HepG2 (cell line): ENCODE measurements at regions not wholly inside any gene's neighbourhood (a gene's known extent, or its start where the extent isn't known, plus 50 kb on each side); places are given as distances from the start of the nearest gene placed in this dataset.
"Not testable (repeated sequence)": the region's sequence is repeated elsewhere in the genome, so short reads cannot be mapped to it uniquely, and the experiment has no call there.

Experiments
- ATAC-seq: fragments of 200-7000 bp; cut with Tn5 transposase; 3 replicates; pipeline ENCODE4 v1.9.1; 2020; ENCODE audit warnings: mild to moderate bottlenecking, moderate library complexity
- BruUV-seq: library from RNA; stranded (reverse); fragments of 400-500 nt; replicated peaks from 2 replicates; lab custom pipeline; 2021; lab: Mats Ljungman, UMichigan
- CTCF ChIA-PET: fragments of 300-600 bp; formaldehyde crosslinking; extraction: SDS; loops from one replicate; lab custom pipeline; 2021; ENCODE audit warnings: low total read pairs, inconsistent platforms, low intra/inter-chr PET ratio; lab: Yijun Ruan, JAX
- POLR2A ChIA-PET: fragments of 350-600 bp; sonication (Branson Sonifier 250); formaldehyde crosslinking; loops from one replicate; lab custom pipeline; 2020; ENCODE audit warnings: antibody characterized with exemption, inconsistent platforms; lab: Yijun Ruan, JAX
- DNase-seq: peaks from one replicate; pipeline ENCODE4 v3.0.0-alpha.2; 2015; ENCODE audit warnings: low spot score
- FAIRE-seq: peaks from 3 replicates; lab custom pipeline; 2011; peaks lifted over from hg19 to GRCh38; lab: Jason Lieb, UNC
- H2AFZ ChIP-seq: one replicate; pipeline ENCODE4 v1.6.1; 2011; ENCODE audit warnings: low read length, inconsistent platforms
- H3K27ac ChIP-seq: fragments of 300-600 bp; 3 replicates; pipeline ENCODE4 v1.8.0; 2011; ENCODE audit warnings: mixed run types, mild to moderate bottlenecking, mixed read lengths, low read length, inconsistent platforms; ENCODE audit not compliant: insufficient read depth; ENCODE audit errors: extremely low read length
- H3K27me3 ChIP-seq, 2 experiments: fragments of 200-600 bp in 1 of 2; 2 replicates in 1 of 2; 3 replicates in 1 of 2; pipeline versions ENCODE4 v1.6.0 to v1.8.0; 2011; ENCODE audit warnings: low read length in 2 of 2, mild to moderate bottlenecking in 2 of 2, moderate library complexity in 2 of 2, inconsistent platforms in 1 of 2; ENCODE audit not compliant: insufficient read depth in 2 of 2, control insufficient read depth in 1 of 2
- H3K36me3 ChIP-seq, 2 experiments: fragments of 200-600 bp in 1 of 2; replicated peaks in 1 of 2; 2 replicates in 1 of 2; 3 replicates in 1 of 2; pipeline versions ENCODE4 v1.5.1 to v1.8.0; 2011; ENCODE audit warnings: low read length in 2 of 2, inconsistent platforms in 1 of 2; ENCODE audit not compliant: insufficient read depth in 2 of 2, control insufficient read depth in 1 of 2
- H3K4me1 ChIP-seq: 2 replicates; pipeline ENCODE4 v1.5.1; 2012; ENCODE audit warnings: low read length, inconsistent platforms; ENCODE audit not compliant: insufficient read depth
- H3K4me2 ChIP-seq: 2 replicates; pipeline ENCODE4 v1.6.0; 2011; ENCODE audit warnings: low read depth, low read length, inconsistent platforms
- H3K4me3 ChIP-seq, 3 experiments: fragments of 200-600 bp in 1 of 3; sonication (generic), shearing (Covaris generic) in 1 of 3; replicated peaks in 1 of 3; 2 replicates each; pipeline ENCODE4 v1.5.1; 2011 to 2016; ENCODE audit warnings: low read length in 3 of 3, inconsistent platforms in 2 of 3, low read depth in 2 of 3, mild to moderate bottlenecking in 2 of 3, control low read depth in 1 of 3, mixed read lengths in 1 of 3; ENCODE audit not compliant: insufficient read depth in 1 of 3
- H3K79me2 ChIP-seq: one replicate; pipeline ENCODE4 v1.6.1; 2011; ENCODE audit warnings: low read length, inconsistent platforms; ENCODE audit not compliant: insufficient read depth
- H3K9ac ChIP-seq: 2 replicates; pipeline ENCODE4 v1.6.0; 2011; ENCODE audit warnings: mild to moderate bottlenecking, low read depth, low read length, inconsistent platforms; ENCODE audit not compliant: insufficient read depth
- H3K9me3 ChIP-seq: 2 replicates; pipeline ENCODE4 v1.5.1; 2012; ENCODE audit warnings: mild to moderate bottlenecking, low read length
- H4K20me1 ChIP-seq: 2 replicates; pipeline ENCODE4 v1.6.0; 2011; ENCODE audit warnings: inconsistent platforms, mild to moderate bottlenecking, low read length, moderate library complexity; ENCODE audit not compliant: insufficient read depth
- AGO1 ChIP-seq: fragments of 200-400 bp; formaldehyde crosslinking; IDR thresholded peaks from 2 replicates; pipeline ENCODE4 v1.6.1; 2017; ENCODE audit warnings: mild to moderate bottlenecking, low read depth, low read length, moderate library complexity; ENCODE audit not compliant: poor library complexity, severe bottlenecking
- CHCHD3 ChIP-seq: sonication (generic); formaldehyde crosslinking; IDR thresholded peaks from 2 replicates; pipeline ENCODE4 v1.8.0; 2022; ENCODE audit warnings: mild to moderate bottlenecking, missing genetic modification reagents, moderate library complexity
- FOXK2 ChIP-seq: fragments of 450-650 bp; IDR thresholded peaks from 2 replicates; pipeline ENCODE4 v1.6.1; 2016
- LCORL ChIP-seq, 2 experiments: fragments of 450-650 bp in 1 of 2; sonication (generic) in 1 of 2; formaldehyde crosslinking in 1 of 2; IDR thresholded peaks; 2 replicates each; pipeline versions ENCODE4 v1.5.0 to v1.6.1; 2017 to 2020; ENCODE audit warnings: antibody characterized with exemption in 1 of 2, missing genetic modification reagents in 1 of 2
- PHB2 ChIP-seq: fragments of 450-650 bp; IDR thresholded peaks from 2 replicates; pipeline ENCODE4 v1.6.1; 2018; ENCODE audit not compliant: partially characterized antibody
- RBM39 ChIP-seq: fragments of 200-400 bp; formaldehyde crosslinking; IDR thresholded peaks from one replicate; pipeline ENCODE4 v1.6.1; 2018; ENCODE audit warnings: antibody characterized with exemption, mild to moderate bottlenecking, low read depth, low read length; ENCODE audit not compliant: poor library complexity, severe bottlenecking
- SALL2 ChIP-seq: sonication (generic); formaldehyde crosslinking; IDR thresholded peaks from 2 replicates; pipeline ENCODE4 v1.8.1; 2023; ENCODE audit warnings: mild to moderate bottlenecking, missing genetic modification reagents, inconsistent platforms
- ZIK1 ChIP-seq: sonication (generic); formaldehyde crosslinking; IDR thresholded peaks from 2 replicates; pipeline ENCODE4 v1.5.0; 2020; ENCODE audit warnings: mild to moderate bottlenecking, low read depth, missing genetic modification reagents, borderline replicate concordance
- ZNF354B ChIP-seq: sonication (generic); formaldehyde crosslinking; IDR thresholded peaks from 2 replicates; pipeline ENCODE4 v1.8.0; 2022; ENCODE audit warnings: mild to moderate bottlenecking, missing genetic modification reagents
- ZNF430 ChIP-seq: sonication (generic); formaldehyde crosslinking; IDR thresholded peaks from 2 replicates; pipeline ENCODE4 v1.9.0; 2021; ENCODE audit warnings: mild to moderate bottlenecking, missing genetic modification reagents
- ZNF567 ChIP-seq: sonication (generic); formaldehyde crosslinking; IDR thresholded peaks from 2 replicates; pipeline ENCODE4 v1.8.1; 2023; ENCODE audit warnings: mild to moderate bottlenecking, missing genetic modification reagents, borderline replicate concordance
- ZNF839 ChIP-seq: sonication (generic); formaldehyde crosslinking; IDR thresholded peaks from 2 replicates; pipeline ENCODE4 v1.4.0; 2020; ENCODE audit warnings: missing genetic modification reagents, mild to moderate bottlenecking, borderline replicate concordance
- whole genome bisulfite sequencing: methylation state at CpG from one replicate; pipeline ENCODE4 v1.1.6; 2017; ENCODE audit warnings: low lambda C conversion rate; 5-methylcytosine and 5-hydroxymethylcytosine counted together
- in situ Hi-C: cut with HindIII; loops from 2 replicates; pipeline ENCODE4 v1.10.0; 2017; ENCODE audit warnings: low pct_unique_long_range_greater_than_20kb; ENCODE audit not compliant: extremely low pct_ligation_motif_present
- intact Hi-C: fragments of 100-400 bp; cut with micrococcal nuclease; formaldehyde crosslinking; loops from one replicate; pipeline ENCODE4 v1.10.0; 2022; ENCODE audit not compliant: unreplicated experiment
- TF ChIP-seq, protein P1 (sequence below): sonication (generic); formaldehyde crosslinking; IDR thresholded peaks from 2 replicates; pipeline ENCODE4 v1.5.1; 2020; ENCODE audit warnings: missing genetic modification reagents, mild to moderate bottlenecking, borderline replicate concordance
- TF ChIP-seq, protein P2 (sequence below): IDR thresholded peaks from 2 replicates; pipeline ENCODE4 v1.6.1; 2012; ENCODE audit warnings: low read length, improper control_type of control experiment

DNA sequence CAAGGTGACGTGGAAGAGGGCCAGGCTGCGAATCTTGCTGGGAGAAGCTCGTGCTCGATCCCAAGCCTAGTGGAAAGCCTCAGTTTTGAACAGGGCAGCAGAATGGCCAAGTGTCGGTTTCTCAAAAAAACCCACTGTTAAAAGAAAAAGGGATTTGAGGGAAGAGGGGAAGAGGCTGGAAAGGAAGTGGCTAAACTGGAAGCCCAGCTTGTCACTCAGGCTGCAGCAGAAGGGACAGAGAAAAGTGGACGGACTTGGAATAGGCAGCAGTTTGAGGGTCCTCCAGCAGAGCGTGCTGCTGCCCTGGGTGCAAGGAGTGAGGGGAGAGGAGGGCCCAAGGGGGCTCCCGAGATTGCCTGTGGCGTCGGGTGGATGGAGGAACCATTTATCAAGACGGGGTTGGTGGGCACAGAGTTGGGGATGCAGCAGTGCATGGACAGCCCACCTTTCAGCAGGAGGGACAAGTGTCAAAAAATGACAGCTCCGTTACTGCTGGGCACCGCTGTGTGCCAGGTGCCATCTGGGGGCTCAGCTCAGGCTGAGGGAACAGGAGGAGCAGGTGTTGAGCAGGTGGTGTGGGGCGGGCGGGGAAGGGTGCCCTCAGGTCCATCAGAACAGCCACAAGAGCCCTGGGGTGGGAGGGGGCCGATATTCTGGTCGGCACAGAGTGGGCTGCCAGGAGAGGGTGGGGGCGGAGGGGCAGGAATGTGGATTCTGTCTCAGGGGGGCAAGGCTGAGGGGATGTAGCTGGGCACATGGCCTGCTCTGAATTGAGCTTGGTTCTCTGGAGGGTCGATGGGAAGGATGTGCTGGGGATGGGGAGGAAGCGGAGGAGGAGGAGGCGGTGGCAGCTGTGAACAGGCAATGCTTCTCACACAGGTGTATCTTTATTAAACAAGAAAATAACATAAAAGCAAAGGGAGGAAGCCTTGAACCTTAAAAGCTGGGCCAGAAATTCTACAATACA is 73.1 kb upstream of the METTL9 start:
- H3K4me2 ChIP-seq = peak overlapping the region; percentile 76
- FAIRE-seq; DNase-seq; H3K36me3 ChIP-seq; H4K20me1 ChIP-seq; BruUV-seq; H2AFZ ChIP-seq; H3K9me3 ChIP-seq; intact Hi-C loops; H3K27me3 ChIP-seq; H3K27ac ChIP-seq; H3K79me2 ChIP-seq; TF ChIP-seq LCORL (CRISPR knock-in tag; IDR thresholded peaks at IDR 0.05): not testable (repeated sequence)
- H3K9ac ChIP-seq = peak overlapping the region; percentile 17; the same call in 1 of the 2 replicates
- POLR2A ChIA-PET = interaction anchor here (0.8 to 1.7 kb wide), 6 partner anchors 10 to 720 kb away, joined by 3 to 6 read pairs (median 3); partner anchors contain the start of genes ERI2 and REXO5
- H3K4me1 ChIP-seq = peaks cover 82% of the 10 kb centered on the region
- peak; percentile 0; the same call in 2 of the 3 replicates for ATAC-seq
- peak overlapping the region in 2 of 3 experiments; percentile 40 to 58; a peak in 4 of 6 replicates for H3K4me3 ChIP-seq
- CTCF ChIA-PET = interaction anchor here (1.6 kb wide), 1 partner anchor 29 kb away, joined by 9 read pairs; no protein-coding TSS in a partner anchor
- in situ Hi-C loops = loop anchor here (10.0 kb wide), 1 partner anchor 79 kb away; no protein-coding TSS in a partner anchor
- WGBS = 38% methylated on average over 21 of the region's 21 CpGs
- TF ChIP-seq, protein P1, sequence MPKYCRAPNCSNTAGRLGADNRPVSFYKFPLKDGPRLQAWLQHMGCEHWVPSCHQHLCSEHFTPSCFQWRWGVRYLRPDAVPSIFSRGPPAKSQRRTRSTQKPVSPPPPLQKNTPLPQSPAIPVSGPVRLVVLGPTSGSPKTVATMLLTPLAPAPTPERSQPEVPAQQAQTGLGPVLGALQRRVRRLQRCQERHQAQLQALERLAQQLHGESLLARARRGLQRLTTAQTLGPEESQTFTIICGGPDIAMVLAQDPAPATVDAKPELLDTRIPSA (CRISPR knock-in tag) = peak; percentile 55; the same call in 1 of the 2 replicates
- TF ChIP-seq AGO1 (peak; percentile 50), LCORL (IDR thresholded peaks at IDR 0.05) (0 out of 2 replicates have a peak, but pooled peaks have one; percentile 49), CHCHD3 (CRISPR knock-in tag) (0 out of 2 replicates have a peak, but pooled peaks have one; percentile 64), ZNF430 (CRISPR knock-in tag) (peak; percentile 84; the same call in 1 of the 2 replicates), ZNF839 (CRISPR knock-in tag) (0 out of 2 replicates have a peak, but pooled peaks have one; percentile 3), ZNF567 (CRISPR knock-in tag) (0 out of 2 replicates have a peak, but pooled peaks have one; percentile 11), FOXK2 (peak; percentile 43), RBM39 (peak; percentile 0), ZIK1 (CRISPR knock-in tag) (0 out of 2 replicates have a peak, but pooled peaks have one; percentile 7), SALL2 (CRISPR knock-in tag) (0 out of 2 replicates have a peak, but pooled peaks have one; percentile 23), PHB2 (peak; percentile 36), ZNF354B (CRISPR knock-in tag) (peak; percentile 94; the same call in 1 of the 2 replicates)
- TF ChIP-seq, protein P2, sequence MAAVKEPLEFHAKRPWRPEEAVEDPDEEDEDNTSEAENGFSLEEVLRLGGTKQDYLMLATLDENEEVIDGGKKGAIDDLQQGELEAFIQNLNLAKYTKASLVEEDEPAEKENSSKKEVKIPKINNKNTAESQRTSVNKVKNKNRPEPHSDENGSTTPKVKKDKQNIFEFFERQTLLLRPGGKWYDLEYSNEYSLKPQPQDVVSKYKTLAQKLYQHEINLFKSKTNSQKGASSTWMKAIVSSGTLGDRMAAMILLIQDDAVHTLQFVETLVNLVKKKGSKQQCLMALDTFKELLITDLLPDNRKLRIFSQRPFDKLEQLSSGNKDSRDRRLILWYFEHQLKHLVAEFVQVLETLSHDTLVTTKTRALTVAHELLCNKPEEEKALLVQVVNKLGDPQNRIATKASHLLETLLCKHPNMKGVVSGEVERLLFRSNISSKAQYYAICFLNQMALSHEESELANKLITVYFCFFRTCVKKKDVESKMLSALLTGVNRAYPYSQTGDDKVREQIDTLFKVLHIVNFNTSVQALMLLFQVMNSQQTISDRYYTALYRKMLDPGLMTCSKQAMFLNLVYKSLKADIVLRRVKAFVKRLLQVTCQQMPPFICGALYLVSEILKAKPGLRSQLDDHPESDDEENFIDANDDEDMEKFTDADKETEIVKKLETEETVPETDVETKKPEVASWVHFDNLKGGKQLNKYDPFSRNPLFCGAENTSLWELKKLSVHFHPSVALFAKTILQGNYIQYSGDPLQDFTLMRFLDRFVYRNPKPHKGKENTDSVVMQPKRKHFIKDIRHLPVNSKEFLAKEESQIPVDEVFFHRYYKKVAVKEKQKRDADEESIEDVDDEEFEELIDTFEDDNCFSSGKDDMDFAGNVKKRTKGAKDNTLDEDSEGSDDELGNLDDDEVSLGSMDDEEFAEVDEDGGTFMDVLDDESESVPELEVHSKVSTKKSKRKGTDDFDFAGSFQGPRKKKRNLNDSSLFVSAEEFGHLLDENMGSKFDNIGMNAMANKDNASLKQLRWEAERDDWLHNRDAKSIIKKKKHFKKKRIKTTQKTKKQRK = 0 out of 2 replicates have a peak, but pooled peaks have one; percentile 33
